ENCODE measurements at regions not wholly inside any gene's neighbourhood (a gene's known extent, or its start where the extent isn't known, plus 50 kb on each side); places are given as distances from the start of the nearest gene placed in this dataset.

- no peak for TF ChIP-seq STAT6 (CRISPR knock-in tag; conservative IDR thresholded peaks at IDR 0.05; ENCODE audit: low read depth)
- no peak for TF ChIP-seq PREB (CRISPR knock-in tag; IDR thresholded peaks at IDR 0.05; ENCODE audit: borderline replicate concordance)
- no peak for TF ChIP-seq E2F5 (CRISPR knock-in tag; IDR thresholded peaks at IDR 0.05)
- TF ChIP-seq MLX (CRISPR knock-in tag; IDR thresholded peaks at IDR 0.05): no peak
- TF ChIP-seq USF1 (CRISPR knock-in tag; IDR thresholded peaks at IDR 0.05): no peak
- no peak for TF ChIP-seq ZNF532 (CRISPR knock-in tag; IDR thresholded peaks at IDR 0.05; ENCODE audit: borderline replicate concordance)
- no peak for TF ChIP-seq CTCF (IDR thresholded peaks at IDR 0.05)
- TF ChIP-seq HMGXB4 (CRISPR knock-in tag; IDR thresholded peaks at IDR 0.05): no peak
- TF ChIP-seq ZNF121 (CRISPR knock-in tag; IDR thresholded peaks at IDR 0.05): no peak
- no peak for TF ChIP-seq E2F4 (CRISPR knock-in tag; IDR thresholded peaks at IDR 0.05; ENCODE audit: borderline replicate concordance, low read depth)
- TF ChIP-seq ZNF512 (CRISPR knock-in tag; IDR thresholded peaks at IDR 0.05; ENCODE audit: borderline replicate concordance): no peak
- TF ChIP-seq ELF4 (CRISPR knock-in tag; IDR thresholded peaks at IDR 0.05; ENCODE audit: low read depth): no peak
These were observed 489.9 kb upstream of the RPS6KA3 start for GRCh38 chrX:20756585-20756984.

Measured in WTC11 (cell line).